Fibroblast of villous mesenchyme (primary cell): ENCODE measurements at regions not wholly inside any gene's neighbourhood (a gene's known extent, or its start where the extent isn't known, plus 50 kb on each side); places are given as distances from the start of the nearest gene placed in this dataset.
"Not testable (repeated sequence)": the region's sequence is repeated elsewhere in the genome, so short reads cannot be mapped to it uniquely, and the experiment has no call there.

ENCODE experiments used
- DNase-seq: peaks from one replicate; pipeline ENCODE4 v3.0.0-alpha.2; 2010; ENCODE audit warnings: low read depth
- H3K4me3 ChIP-seq: 2 replicates; pipeline ENCODE4 v1.5.1; 2011; ENCODE audit warnings: low read depth, mild to moderate bottlenecking, low read length
- CTCF ChIP-seq: IDR thresholded peaks from 2 replicates; pipeline ENCODE4 v1.5.1; 2012; ENCODE audit warnings: low read depth, mild to moderate bottlenecking, low read length; ENCODE audit not compliant: insufficient read depth

GRCh38 chr4:79697444-79697843 is 289.4 kb upstream of the GK2 start:
- DNase-seq, result no peak
- H3K4me3 ChIP-seq, result no peak overlapping the region
- no peak for TF ChIP-seq CTCF

- not testable (repeated sequence) for H3K4me3 ChIP-seq, DNase-seq
Measured at GRCh38 chr4:79696534-79696933, 288.5 kb upstream of the GK2 start.

GRCh38 chr4:79695848-79696247 is 287.8 kb upstream of the GK2 start:
- H3K4me3 ChIP-seq, result no peak overlapping the region
- TF ChIP-seq CTCF, result no peak

GRCh38 chr4:79689740-79690139 is 281.7 kb upstream of the GK2 start:
- TF ChIP-seq CTCF, result no peak
- H3K4me3 ChIP-seq, result no peak overlapping the region
- DNase-seq, result no peak

More at GRCh38 chr4:79695848-79696247, 287.8 kb upstream of the GK2 start:
- no peak for DNase-seq

GRCh38 chr4:79688691-79689090 is 280.7 kb upstream of the GK2 start:
- no peak for TF ChIP-seq CTCF
- no peak overlapping the region for H3K4me3 ChIP-seq
- DNase-seq, result no peak

GRCh38 chr4:79687006-79687405 is 279.0 kb upstream of the GK2 start:
- TF ChIP-seq CTCF, result no peak
- peak; percentile 5 for DNase-seq
- H3K4me3 ChIP-seq, result no peak overlapping the region

- no peak overlapping the region for H3K4me3 ChIP-seq
- no peak for TF ChIP-seq CTCF
- DNase-seq, result no peak
Measured at GRCh38 chr4:79685542-79685941, 277.5 kb upstream of the GK2 start.

- no peak for TF ChIP-seq CTCF
- no peak overlapping the region for H3K4me3 ChIP-seq
Measured at GRCh38 chr4:79684516-79684915, 276.5 kb upstream of the GK2 start.

More at GRCh38 chr4:79684516-79684915, 276.5 kb upstream of the GK2 start:
- no peak for DNase-seq
